ENCODE measurements at regions not wholly inside any gene's neighbourhood (a gene's known extent, or its start where the extent isn't known, plus 50 kb on each side); places are given as distances from the start of the nearest gene placed in this dataset.
"Not testable (repeated sequence)": the region's sequence is repeated elsewhere in the genome, so short reads cannot be mapped to it uniquely, and the experiment has no call there.

DNA sequence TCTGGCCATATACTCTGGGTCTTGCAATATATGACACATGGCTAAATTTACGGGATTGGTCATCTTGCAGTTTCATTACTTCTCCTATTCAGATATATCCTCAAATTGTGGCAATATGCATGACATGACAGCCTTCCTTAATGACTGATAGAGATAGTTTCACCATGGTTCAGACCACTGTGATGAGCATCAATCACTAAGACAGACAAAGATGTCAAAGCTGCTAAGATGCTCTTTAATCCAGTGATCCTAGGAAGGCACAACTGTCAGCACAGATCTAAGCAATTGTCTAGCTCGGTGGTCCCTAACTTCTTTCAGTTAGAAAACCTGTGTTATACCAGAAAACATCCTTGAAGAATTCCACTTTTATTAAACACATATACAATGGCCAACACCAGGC is 70.9 kb upstream of the ADGRL2 start:
- Histone ChIP-seq H3F3A (ENCODE audit: insufficient read depth, low read length) (no peaks in the 10 kb centered on the region), H3K4me2 (ENCODE audit: low read depth, low read length) (no peak overlapping the region), H3K36me3 (replicated peaks; ENCODE audit: insufficient read depth, low read length) (no peaks in the 10 kb centered on the region), H3K9ac (ENCODE audit: low read length) (no peak overlapping the region), H3K9me2 (replicated peaks; ENCODE audit: insufficient read depth, low read length) (no peaks in the 10 kb centered on the region), H3K4me3 (ENCODE audit: low read length) (no peak overlapping the region), H3K4me1 (ENCODE audit: low read length) (no peaks in the 10 kb centered on the region), H3K27ac (ENCODE audit: low read length) (no peak overlapping the region), H2AFZ (ENCODE audit: low read length) (no peak overlapping the region), H3K9me3 (replicated peaks; ENCODE audit: insufficient read depth, low read length) (no peaks in the 10 kb centered on the region), H3K27me3 (replicated peaks; ENCODE audit: insufficient read depth, low read length) (no peaks in the 10 kb centered on the region), H3K79me2 (ENCODE audit: low read length) (no peaks in the 10 kb centered on the region), H4K20me1 (ENCODE audit: insufficient read depth, low read length) (no peaks in the 10 kb centered on the region)
- DNase-seq = no peak
- TF ChIP-seq, protein P1, sequence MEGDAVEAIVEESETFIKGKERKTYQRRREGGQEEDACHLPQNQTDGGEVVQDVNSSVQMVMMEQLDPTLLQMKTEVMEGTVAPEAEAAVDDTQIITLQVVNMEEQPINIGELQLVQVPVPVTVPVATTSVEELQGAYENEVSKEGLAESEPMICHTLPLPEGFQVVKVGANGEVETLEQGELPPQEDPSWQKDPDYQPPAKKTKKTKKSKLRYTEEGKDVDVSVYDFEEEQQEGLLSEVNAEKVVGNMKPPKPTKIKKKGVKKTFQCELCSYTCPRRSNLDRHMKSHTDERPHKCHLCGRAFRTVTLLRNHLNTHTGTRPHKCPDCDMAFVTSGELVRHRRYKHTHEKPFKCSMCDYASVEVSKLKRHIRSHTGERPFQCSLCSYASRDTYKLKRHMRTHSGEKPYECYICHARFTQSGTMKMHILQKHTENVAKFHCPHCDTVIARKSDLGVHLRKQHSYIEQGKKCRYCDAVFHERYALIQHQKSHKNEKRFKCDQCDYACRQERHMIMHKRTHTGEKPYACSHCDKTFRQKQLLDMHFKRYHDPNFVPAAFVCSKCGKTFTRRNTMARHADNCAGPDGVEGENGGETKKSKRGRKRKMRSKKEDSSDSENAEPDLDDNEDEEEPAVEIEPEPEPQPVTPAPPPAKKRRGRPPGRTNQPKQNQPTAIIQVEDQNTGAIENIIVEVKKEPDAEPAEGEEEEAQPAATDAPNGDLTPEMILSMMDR (IDR thresholded peaks at IDR 0.05; ENCODE audit: low read length) = no peak
- no peak for TF ChIP-seq EZH2phosphoT487 (IDR thresholded peaks at IDR 0.05; ENCODE audit: low read length)
- no peak for TF ChIP-seq EZH2 (optimal IDR thresholded peaks at IDR 0.05; ENCODE audit: low read depth, low read length)

DNA sequence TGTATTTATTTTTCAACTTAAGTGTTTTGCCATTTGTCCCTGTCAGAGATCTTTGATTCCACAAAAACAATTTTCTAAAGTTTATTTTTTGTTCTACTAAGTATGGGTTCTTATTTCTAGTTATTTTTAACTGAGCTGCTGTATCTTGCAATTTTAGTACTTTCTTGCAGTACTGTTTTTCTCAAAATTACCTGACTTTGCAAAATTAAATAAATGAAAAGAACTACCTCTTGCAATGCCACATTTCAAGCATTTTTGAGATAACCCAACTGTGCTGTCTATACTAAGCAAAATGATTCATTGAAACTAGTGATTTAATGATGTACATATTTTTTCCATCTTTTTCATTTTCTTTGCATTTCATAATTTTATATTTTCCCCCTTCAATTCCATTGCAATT is 71.5 kb upstream of the ADGRL2 start:
- H3K27me3 ChIP-seq (replicated peaks; ENCODE audit: insufficient read depth, low read length) = no peaks in the 10 kb centered on the region
- H2AFZ ChIP-seq (ENCODE audit: low read length) = no peak overlapping the region
- no peaks in the 10 kb centered on the region for H3K79me2 ChIP-seq (ENCODE audit: low read length)
- no peak overlapping the region for H3K4me3 ChIP-seq (ENCODE audit: low read length)
- DNase-seq = no peak
- no peaks in the 10 kb centered on the region for H3K9me3 ChIP-seq (replicated peaks; ENCODE audit: insufficient read depth, low read length)
- TF ChIP-seq EZH2 (optimal IDR thresholded peaks at IDR 0.05; ENCODE audit: low read depth, low read length) = no peak
- TF ChIP-seq, protein P1 (IDR thresholded peaks at IDR 0.05; ENCODE audit: low read length) = no peak
- no peak for TF ChIP-seq EZH2phosphoT487 (IDR thresholded peaks at IDR 0.05; ENCODE audit: low read length)
- H3K4me2 ChIP-seq (ENCODE audit: low read depth, low read length) = no peak overlapping the region
- H4K20me1 ChIP-seq (ENCODE audit: insufficient read depth, low read length) = no peaks in the 10 kb centered on the region
- no peaks in the 10 kb centered on the region for H3F3A ChIP-seq (ENCODE audit: insufficient read depth, low read length)
- no peak overlapping the region for H3K27ac ChIP-seq (ENCODE audit: low read length)
- H3K36me3 ChIP-seq (replicated peaks; ENCODE audit: insufficient read depth, low read length) = no peaks in the 10 kb centered on the region
- H3K9me2 ChIP-seq (replicated peaks; ENCODE audit: insufficient read depth, low read length) = no peaks in the 10 kb centered on the region
- no peak overlapping the region for H3K9ac ChIP-seq (ENCODE audit: low read length)
- no peaks in the 10 kb centered on the region for H3K4me1 ChIP-seq (ENCODE audit: low read length)

DNA sequence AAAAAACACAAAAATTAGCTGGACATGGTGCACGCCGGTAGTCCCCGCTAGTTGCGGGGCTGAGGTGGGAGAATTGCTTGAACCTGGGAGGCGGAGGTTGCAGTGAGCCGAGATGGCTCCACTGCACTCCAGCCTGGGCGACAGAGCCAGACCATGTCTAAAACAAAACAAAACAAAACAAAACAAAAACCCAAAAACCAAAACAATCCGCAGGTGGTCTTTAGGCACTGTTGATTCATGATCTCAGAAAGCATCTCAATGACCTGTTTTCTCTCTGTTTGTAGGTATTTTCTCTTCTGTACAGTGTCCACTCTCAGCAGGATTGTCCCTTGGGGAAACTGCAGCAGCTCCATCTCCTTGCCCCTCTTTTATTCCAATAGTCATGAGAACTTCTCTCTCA is 74.9 kb upstream of the ADGRL2 start:
- Histone ChIP-seq H3K9ac (ENCODE audit: low read length) (no peak overlapping the region), H3K4me2 (ENCODE audit: low read depth, low read length) (no peak overlapping the region), H3K27ac (ENCODE audit: low read length) (no peak overlapping the region), H3F3A (ENCODE audit: insufficient read depth, low read length) (no peaks in the 10 kb centered on the region), H3K4me3 (ENCODE audit: low read length) (no peak overlapping the region), H3K9me3 (replicated peaks; ENCODE audit: insufficient read depth, low read length) (no peaks in the 10 kb centered on the region), H3K79me2 (ENCODE audit: low read length) (no peaks in the 10 kb centered on the region), H4K20me1 (ENCODE audit: insufficient read depth, low read length) (no peaks in the 10 kb centered on the region), H3K9me2 (replicated peaks; ENCODE audit: insufficient read depth, low read length) (no peaks in the 10 kb centered on the region), H3K4me1 (ENCODE audit: low read length) (no peaks in the 10 kb centered on the region), H3K36me3 (replicated peaks; ENCODE audit: insufficient read depth, low read length) (no peaks in the 10 kb centered on the region), H3K27me3 (replicated peaks; ENCODE audit: insufficient read depth, low read length) (no peaks in the 10 kb centered on the region), H2AFZ (ENCODE audit: low read length) (no peak overlapping the region)
- TF ChIP-seq, protein P1 (IDR thresholded peaks at IDR 0.05; ENCODE audit: low read length) = no peak
- TF ChIP-seq EZH2 (optimal IDR thresholded peaks at IDR 0.05; ENCODE audit: low read depth, low read length) = no peak
- no peak for TF ChIP-seq EZH2phosphoT487 (IDR thresholded peaks at IDR 0.05; ENCODE audit: low read length)
- DNase-seq = no peak

DNA sequence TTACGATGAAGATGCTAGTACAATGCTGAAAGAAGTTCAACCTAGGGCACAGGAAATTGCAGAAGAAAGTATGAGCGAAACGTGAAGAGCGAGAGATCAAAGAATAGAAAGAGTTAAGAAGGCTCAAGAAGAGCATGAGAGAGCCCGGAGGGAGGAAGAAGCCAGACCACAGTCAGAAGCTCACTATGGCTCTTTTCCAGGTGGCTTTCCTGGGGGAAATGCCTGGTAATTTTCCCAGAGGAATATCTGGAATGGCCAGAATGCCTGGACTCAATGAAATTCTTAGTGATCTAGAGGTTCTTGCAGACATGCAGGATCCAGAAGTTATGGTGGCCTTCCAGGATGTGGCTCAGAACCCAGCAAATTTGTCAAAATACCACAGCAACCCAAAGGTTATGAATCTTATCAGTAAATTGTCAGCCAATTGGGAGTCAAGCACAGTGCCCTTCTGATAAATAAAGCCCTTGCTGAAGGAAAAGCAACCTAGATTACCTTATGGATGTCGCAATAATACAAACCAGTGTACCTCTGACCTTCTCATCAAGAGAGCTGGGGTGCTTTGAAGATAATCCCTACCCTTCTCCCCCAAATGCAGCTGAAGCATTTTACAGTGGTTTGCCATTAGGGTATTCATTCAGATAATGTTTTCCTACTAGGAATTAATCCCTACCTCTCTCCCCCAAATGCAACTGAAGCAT is 78.0 kb upstream of the ADGRL2 start:
- H3K9me2 ChIP-seq (replicated peaks; ENCODE audit: insufficient read depth, low read length); H3K27ac ChIP-seq (ENCODE audit: low read length); H3K4me2 ChIP-seq (ENCODE audit: low read depth, low read length); H3K36me3 ChIP-seq (replicated peaks; ENCODE audit: insufficient read depth, low read length); DNase-seq; H3K9ac ChIP-seq (ENCODE audit: low read length); H3K79me2 ChIP-seq (ENCODE audit: low read length); H4K20me1 ChIP-seq (ENCODE audit: insufficient read depth, low read length); H3K27me3 ChIP-seq (replicated peaks; ENCODE audit: insufficient read depth, low read length); H3K9me3 ChIP-seq (replicated peaks; ENCODE audit: insufficient read depth, low read length); H3F3A ChIP-seq (ENCODE audit: insufficient read depth, low read length); H2AFZ ChIP-seq (ENCODE audit: low read length); H3K4me3 ChIP-seq (ENCODE audit: low read length); H3K4me1 ChIP-seq (ENCODE audit: low read length): not testable (repeated sequence)

DNA sequence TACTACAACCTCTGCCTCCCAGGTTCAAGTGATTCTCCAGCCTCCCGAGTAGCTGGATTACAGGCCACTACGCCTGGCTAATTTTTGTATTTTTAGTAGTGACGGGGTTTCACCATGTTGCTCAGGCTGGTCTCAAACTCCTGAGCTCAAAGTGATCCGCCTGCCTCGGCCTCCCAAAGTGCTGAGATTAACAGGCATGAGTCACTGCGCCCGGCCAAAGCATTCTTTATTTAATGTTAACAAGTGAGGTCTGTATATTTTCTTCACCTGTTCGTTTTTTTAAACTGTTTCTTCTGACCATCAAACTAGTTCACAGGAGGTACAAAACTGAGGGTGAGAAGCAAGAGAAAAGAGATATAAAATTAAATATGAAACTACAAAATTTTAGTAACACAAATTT is 80.5 kb upstream of the ADGRL2 start:
- H3K9ac ChIP-seq (ENCODE audit: low read length); H3K27me3 ChIP-seq (replicated peaks; ENCODE audit: insufficient read depth, low read length); H2AFZ ChIP-seq (ENCODE audit: low read length); H3K9me3 ChIP-seq (replicated peaks; ENCODE audit: insufficient read depth, low read length); H3K79me2 ChIP-seq (ENCODE audit: low read length); H3K4me3 ChIP-seq (ENCODE audit: low read length); H3K9me2 ChIP-seq (replicated peaks; ENCODE audit: insufficient read depth, low read length); H3K4me1 ChIP-seq (ENCODE audit: low read length); H3K36me3 ChIP-seq (replicated peaks; ENCODE audit: insufficient read depth, low read length); H4K20me1 ChIP-seq (ENCODE audit: insufficient read depth, low read length); H3F3A ChIP-seq (ENCODE audit: insufficient read depth, low read length); H3K27ac ChIP-seq (ENCODE audit: low read length); H3K4me2 ChIP-seq (ENCODE audit: low read depth, low read length); DNase-seq: not testable (repeated sequence)

Measured in MM.1S (cell line).